Transverse colon (tissue), 3 donors: ENCODE measurements at regions not wholly inside any gene's neighbourhood (a gene's known extent, or its start where the extent isn't known, plus 50 kb on each side); places are given as distances from the start of the nearest gene placed in this dataset.

ENCODE experiments used
- CTCF ChIP-seq, 5 experiments: fragments of 200-600 bp in 3 of 5; fragments of 450-650 bp in 2 of 5; sonication (generic) in 3 of 5; IDR thresholded peaks; 1 replicate in 2 of 5; 2 replicates in 3 of 5; pipeline ENCODE4 v1.5.1; 2016 to 2017; ENCODE audit warnings: antibody characterized with exemption in 5 of 5, inconsistent platforms in 3 of 5, mild to moderate bottlenecking in 2 of 5, moderate library complexity in 1 of 5
- POLR2A ChIP-seq: fragments of 450-650 bp; IDR thresholded peaks from one replicate; pipeline ENCODE4 v1.6.1; 2016; ENCODE audit warnings: antibody characterized with exemption, mild to moderate bottlenecking, moderate library complexity

- TF ChIP-seq POLR2A: no peak
- no peak for TF ChIP-seq CTCF (IDR thresholded peaks at IDR 0.05)
Measured at GRCh38 chr1:220991959-220992704, 112.9 kb downstream of the HLX start.
